ENCODE measurements at regions not wholly inside any gene's neighbourhood (a gene's known extent, or its start where the extent isn't known, plus 50 kb on each side); places are given as distances from the start of the nearest gene placed in this dataset.

DNA sequence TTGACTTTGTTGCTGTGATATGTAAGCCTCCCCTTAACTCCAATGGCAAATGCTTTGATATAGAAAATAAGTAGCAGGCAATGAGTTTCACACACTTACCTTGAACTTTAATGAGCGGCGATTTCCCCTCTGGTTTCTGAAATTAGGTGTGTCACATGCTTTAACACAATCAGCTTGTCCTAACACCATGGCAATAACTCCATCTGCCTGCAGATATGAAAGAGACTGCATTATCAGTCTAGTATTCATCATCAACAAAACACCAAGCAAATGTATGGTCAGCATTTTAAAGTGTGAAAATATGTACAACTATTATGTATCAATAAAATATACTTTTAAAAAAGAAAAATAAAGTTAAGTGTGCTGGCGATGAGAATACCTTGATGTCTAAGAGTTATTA lies 128.8 kb upstream of the FAM9B start:
- Mint-ChIP-seq H3K4me1 (ENCODE audit: low read depth, unreplicated experiment) (peaks cover 44% of the 10 kb centered on the region), H3K4me3 (ENCODE audit: low read depth, unreplicated experiment) (no peak overlapping the region), H3K27me3 (ENCODE audit: unreplicated experiment) (no peaks in the 10 kb centered on the region), H3K9me3 (ENCODE audit: low read depth, unreplicated experiment) (peaks cover 2% of the 10 kb centered on the region), H3K36me3 (ENCODE audit: insufficient read depth, unreplicated experiment) (peaks cover 25% of the 10 kb centered on the region), H3K27ac (ENCODE audit: unreplicated experiment) (no peak overlapping the region)
- CTCF ChIA-PET = no interaction called here
- no TSS peak for BruUV-seq (replicated peaks)
- TF ChIP-seq, protein P1, sequence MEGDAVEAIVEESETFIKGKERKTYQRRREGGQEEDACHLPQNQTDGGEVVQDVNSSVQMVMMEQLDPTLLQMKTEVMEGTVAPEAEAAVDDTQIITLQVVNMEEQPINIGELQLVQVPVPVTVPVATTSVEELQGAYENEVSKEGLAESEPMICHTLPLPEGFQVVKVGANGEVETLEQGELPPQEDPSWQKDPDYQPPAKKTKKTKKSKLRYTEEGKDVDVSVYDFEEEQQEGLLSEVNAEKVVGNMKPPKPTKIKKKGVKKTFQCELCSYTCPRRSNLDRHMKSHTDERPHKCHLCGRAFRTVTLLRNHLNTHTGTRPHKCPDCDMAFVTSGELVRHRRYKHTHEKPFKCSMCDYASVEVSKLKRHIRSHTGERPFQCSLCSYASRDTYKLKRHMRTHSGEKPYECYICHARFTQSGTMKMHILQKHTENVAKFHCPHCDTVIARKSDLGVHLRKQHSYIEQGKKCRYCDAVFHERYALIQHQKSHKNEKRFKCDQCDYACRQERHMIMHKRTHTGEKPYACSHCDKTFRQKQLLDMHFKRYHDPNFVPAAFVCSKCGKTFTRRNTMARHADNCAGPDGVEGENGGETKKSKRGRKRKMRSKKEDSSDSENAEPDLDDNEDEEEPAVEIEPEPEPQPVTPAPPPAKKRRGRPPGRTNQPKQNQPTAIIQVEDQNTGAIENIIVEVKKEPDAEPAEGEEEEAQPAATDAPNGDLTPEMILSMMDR (IDR thresholded peaks at IDR 0.05; ENCODE audit: unreplicated experiment) = no peak
- intact Hi-C loops (cut with micrococcal nuclease; ENCODE audit: unreplicated experiment) = no loop called here
- no peak for DNase-seq

DNA sequence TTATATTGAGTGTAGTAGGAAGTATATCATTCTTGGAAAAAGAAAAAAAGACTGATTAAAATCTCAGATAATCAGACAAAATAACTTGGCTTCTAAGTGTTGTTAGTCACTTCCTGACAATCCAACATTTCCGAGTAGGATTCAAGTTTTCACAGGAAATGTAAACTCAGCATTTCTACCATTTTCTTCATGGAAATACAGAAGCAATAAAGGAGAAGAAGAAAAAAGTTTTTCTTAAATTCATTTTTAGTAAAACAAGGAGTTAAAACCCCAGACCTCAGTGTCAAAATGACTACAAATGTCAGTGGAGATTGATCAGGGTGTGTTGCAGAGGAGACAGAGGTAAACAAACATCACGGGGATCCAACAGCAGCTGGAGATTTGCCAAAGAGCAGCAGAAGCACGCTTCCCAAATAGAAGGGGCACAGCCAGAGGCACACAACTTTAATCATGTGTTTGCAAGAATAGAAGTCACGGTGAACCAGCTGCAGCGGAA lies 129.3 kb upstream of the FAM9B start:
- peaks cover 2% of the 10 kb centered on the region for H3K9me3 Mint-ChIP-seq (ENCODE audit: low read depth, unreplicated experiment)
- DNase-seq = no peak
- H3K27me3 Mint-ChIP-seq (ENCODE audit: unreplicated experiment) = no peaks in the 10 kb centered on the region
- peaks cover 25% of the 10 kb centered on the region for H3K36me3 Mint-ChIP-seq (ENCODE audit: insufficient read depth, unreplicated experiment)
- H3K4me3 Mint-ChIP-seq (ENCODE audit: low read depth, unreplicated experiment) = no peak overlapping the region
- peaks cover 44% of the 10 kb centered on the region for H3K4me1 Mint-ChIP-seq (ENCODE audit: low read depth, unreplicated experiment)
- H3K27ac Mint-ChIP-seq (ENCODE audit: unreplicated experiment) = no peak overlapping the region
- CTCF ChIA-PET = interaction anchor here (0.8 kb wide), 1 partner anchor 149 kb away, joined by 3 read pairs; no protein-coding TSS in a partner anchor
- BruUV-seq (replicated peaks) = no TSS peak
- intact Hi-C loops (cut with micrococcal nuclease; ENCODE audit: unreplicated experiment) = no loop called here
- TF ChIP-seq, protein P1 (IDR thresholded peaks at IDR 0.05; ENCODE audit: unreplicated experiment) = no peak

DNA sequence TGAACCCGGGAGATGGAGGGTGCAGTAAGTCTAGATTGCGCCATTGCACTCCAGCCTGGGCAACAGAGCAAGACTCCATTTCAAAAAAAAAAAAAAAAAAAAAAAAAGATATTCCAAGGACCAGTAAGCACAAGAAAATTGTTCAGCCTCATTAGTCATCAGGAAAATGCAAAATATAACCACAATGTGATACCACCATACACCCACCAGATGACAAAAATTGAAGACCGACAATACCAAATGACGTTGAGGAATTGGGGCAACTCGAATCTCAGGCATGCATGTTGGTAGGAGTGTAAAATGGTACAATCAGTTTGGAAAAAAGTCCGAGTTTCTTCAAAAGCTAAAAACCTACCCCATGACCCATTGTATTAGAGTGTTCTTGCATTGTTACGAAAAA lies 130.2 kb upstream of the FAM9B start:
- TF ChIP-seq, protein P1 (IDR thresholded peaks at IDR 0.05; ENCODE audit: unreplicated experiment) = no peak
- peaks cover 25% of the 10 kb centered on the region for H3K36me3 Mint-ChIP-seq (ENCODE audit: insufficient read depth, unreplicated experiment)
- peaks cover 2% of the 10 kb centered on the region for H3K9me3 Mint-ChIP-seq (ENCODE audit: low read depth, unreplicated experiment)
- BruUV-seq (replicated peaks) = TSS peak; percentile 40
- DNase-seq = no peak
- intact Hi-C loops (cut with micrococcal nuclease; ENCODE audit: unreplicated experiment) = loop anchor here (2.0 kb wide), 1 partner anchor 187 kb away; no protein-coding TSS in a partner anchor
- H3K4me1 Mint-ChIP-seq (ENCODE audit: low read depth, unreplicated experiment) = peaks cover 44% of the 10 kb centered on the region
- CTCF ChIA-PET = interaction anchor here (0.8 kb wide), 1 partner anchor 148 kb away, joined by 3 read pairs; no protein-coding TSS in a partner anchor
- peak overlapping the region; percentile 56 for H3K4me3 Mint-ChIP-seq (ENCODE audit: low read depth, unreplicated experiment)
- peak overlapping the region; percentile 95 for H3K27ac Mint-ChIP-seq (ENCODE audit: unreplicated experiment)
- no peaks in the 10 kb centered on the region for H3K27me3 Mint-ChIP-seq (ENCODE audit: unreplicated experiment)

DNA sequence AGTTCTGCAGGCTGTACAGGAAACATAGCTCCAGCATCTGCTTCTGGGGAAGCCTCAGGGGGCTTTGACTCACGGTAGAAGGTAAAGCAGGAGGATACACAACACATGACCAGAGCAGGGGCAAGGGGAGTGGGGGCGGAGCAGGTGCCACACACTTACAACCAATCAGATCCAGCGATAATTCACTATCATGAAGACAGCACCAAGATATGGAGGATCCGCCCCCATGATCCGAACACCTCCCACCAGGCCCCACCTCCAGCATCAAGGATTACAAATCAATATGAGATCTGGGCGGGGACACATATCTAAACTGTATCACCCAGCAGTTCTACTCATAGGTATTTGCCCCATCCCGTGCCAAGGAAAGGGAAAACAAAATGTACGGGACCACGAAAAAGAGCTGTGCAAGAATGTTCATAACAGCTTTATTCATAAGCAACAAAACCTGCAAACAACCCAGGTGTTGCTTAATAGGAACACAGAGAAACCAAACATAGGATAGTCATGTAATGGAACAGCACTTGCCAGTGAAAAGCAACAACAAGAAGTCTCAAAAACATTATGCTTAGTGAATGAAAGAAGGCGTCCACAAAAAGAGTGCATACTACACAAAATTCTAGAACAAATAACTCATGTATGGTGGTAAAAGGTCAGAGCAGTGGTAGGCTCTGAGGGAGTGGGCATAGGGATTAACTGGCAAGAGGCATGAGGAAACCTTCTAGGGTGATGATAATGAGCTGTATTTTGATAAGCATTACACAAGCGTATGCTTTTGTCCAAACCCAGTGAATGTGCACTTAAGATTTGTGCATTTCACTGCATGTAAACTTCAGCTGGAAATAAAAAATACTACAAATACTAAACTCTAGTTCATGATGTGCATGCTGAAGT lies 130.9 kb upstream of the FAM9B start:
- intact Hi-C loops (cut with micrococcal nuclease; ENCODE audit: unreplicated experiment) = loop anchor here (2.0 to 5.0 kb wide), 3 partner anchors 186 to 317 kb away; no protein-coding TSS in a partner anchor
- BruUV-seq (replicated peaks) = TSS peak; percentile 65
- CTCF ChIA-PET = interaction anchor here (0.6 to 1.2 kb wide), 2 partner anchors 11 to 157 kb away, joined by 3 read pairs; no protein-coding TSS in a partner anchor
- peak; percentile 72 for DNase-seq
- TF ChIP-seq, protein P1 (IDR thresholded peaks at IDR 0.05; ENCODE audit: unreplicated experiment) = no peak
- H3K27ac Mint-ChIP-seq (ENCODE audit: unreplicated experiment) = peak overlapping the region; percentile 95
- H3K27me3 Mint-ChIP-seq (ENCODE audit: unreplicated experiment) = no peaks in the 10 kb centered on the region
- H3K4me1 Mint-ChIP-seq (ENCODE audit: low read depth, unreplicated experiment) = peaks cover 44% of the 10 kb centered on the region
- H3K4me3 Mint-ChIP-seq (ENCODE audit: low read depth, unreplicated experiment) = peak overlapping the region; percentile 56
- peaks cover 25% of the 10 kb centered on the region for H3K36me3 Mint-ChIP-seq (ENCODE audit: insufficient read depth, unreplicated experiment)
- H3K9me3 Mint-ChIP-seq (ENCODE audit: low read depth, unreplicated experiment) = peaks cover 2% of the 10 kb centered on the region
